ENCODE measurements at regions not wholly inside any gene's neighbourhood (a gene's known extent, or its start where the extent isn't known, plus 50 kb on each side); places are given as distances from the start of the nearest gene placed in this dataset.

- no peak for TF ChIP-seq CTCF (IDR thresholded peaks at IDR 0.05; ENCODE audit: control insufficient read depth, extremely low read depth, insufficient read depth)
- H3K4me3 ChIP-seq (ENCODE audit: low read depth, low read length), result no peak overlapping the region
- no peak for DNase-seq (ENCODE audit: low read depth)
Measured at GRCh38 chr21:43354026-43354420, 72.9 kb downstream of the SIK1 start.

DNA sequence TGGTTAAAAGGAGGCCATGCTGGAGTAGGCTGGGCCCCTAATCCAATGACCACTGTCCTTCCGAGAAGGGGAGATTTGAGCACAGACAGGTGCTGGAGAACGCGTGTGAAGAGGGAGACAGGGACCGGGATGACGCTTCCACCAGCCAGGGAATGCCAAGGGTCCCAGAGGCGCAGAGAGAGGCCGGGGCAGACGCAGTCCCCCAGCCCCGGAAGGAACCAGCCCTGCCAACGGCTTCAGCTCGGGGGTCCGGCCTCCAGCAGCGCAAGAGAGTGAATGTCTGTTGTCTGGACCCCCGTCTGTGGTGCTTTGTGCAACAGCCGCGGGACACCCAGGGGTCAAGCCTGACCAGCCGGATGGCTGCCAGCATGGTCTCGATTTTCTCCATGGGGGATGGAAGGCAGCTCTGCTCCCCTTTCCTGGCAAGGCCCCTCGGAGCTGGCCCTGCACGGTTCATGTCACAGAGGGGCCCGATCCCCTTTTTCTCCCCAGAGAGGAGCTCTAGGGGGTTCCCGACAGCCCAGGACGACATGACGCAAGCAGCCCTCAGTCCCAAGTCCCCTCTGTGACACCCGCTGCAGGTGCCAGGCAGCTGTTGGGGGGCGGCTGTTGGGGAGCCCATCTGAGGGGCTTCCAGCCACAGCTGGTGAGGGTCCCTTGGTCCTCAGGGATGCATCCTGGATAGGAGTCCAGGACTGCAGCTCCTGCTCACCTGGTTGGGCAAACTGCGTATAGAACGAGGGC lies 73.5 kb downstream of the SIK1 start:
- DNase-seq (ENCODE audit: low read depth), result no peak
- no peak for TF ChIP-seq CTCF (IDR thresholded peaks at IDR 0.05; ENCODE audit: control insufficient read depth, extremely low read depth, insufficient read depth)
- H3K4me3 ChIP-seq (ENCODE audit: low read depth, low read length), result no peak overlapping the region

DNA sequence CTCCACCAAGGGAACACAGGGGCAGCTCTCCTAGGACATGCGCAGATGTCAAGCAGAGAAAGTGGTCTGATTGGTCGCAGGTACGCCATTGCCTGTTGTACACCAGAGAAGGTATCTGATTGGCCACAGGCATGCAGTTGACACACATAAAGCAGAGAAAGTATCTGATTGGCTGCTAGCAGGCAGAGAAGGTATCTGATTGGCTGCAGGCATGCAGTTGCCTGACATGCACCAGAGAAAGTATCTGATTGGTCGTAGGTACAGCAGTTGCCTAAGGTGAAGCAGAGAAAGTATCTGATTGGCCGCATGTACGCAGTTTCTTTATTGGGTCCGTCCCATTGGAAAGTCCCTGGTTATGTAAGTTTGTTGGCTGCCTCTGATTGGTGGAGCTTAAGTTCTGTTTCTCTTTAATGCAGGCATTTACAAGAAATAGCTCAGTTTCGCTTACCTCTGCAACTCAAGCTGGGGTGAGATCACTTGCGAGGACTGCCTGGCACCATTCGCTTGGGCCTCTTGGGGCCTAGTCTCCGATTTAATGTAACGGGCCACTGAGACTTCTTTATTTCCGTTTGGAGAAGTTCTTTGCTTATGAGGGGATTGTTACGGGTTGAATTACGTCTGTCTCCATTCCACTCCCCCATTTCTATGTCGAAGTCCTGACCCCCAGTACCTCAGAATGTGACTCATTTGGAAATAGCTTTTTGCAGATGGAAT lies 74.2 kb downstream of the SIK1 start:
- TF ChIP-seq CTCF (IDR thresholded peaks at IDR 0.05; ENCODE audit: control insufficient read depth, extremely low read depth, insufficient read depth), result no peak
- H3K4me3 ChIP-seq (ENCODE audit: low read depth, low read length), result no peak overlapping the region
- DNase-seq (ENCODE audit: low read depth), result no peak

DNA sequence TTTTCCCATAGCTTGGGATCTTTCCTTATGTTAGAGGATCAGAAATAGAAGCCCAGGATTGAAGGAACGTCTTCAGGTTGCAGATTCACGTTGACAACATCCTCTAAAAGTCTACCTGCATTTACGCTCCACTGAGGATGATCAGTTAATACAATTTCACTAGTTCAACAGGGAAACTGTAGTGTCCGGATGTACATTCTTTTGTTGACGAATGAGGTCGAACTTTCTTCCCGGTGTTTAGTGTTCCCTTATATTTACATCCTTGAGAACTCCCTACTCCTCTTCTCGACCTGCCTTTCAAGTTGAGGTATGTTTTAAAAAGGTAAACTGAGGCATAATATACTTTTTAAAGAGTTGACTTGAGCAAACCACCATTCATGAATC lies 74.8 kb downstream of the SIK1 start:
- DNase-seq (ENCODE audit: low read depth), result no peak
- no peak for TF ChIP-seq CTCF (IDR thresholded peaks at IDR 0.05; ENCODE audit: control insufficient read depth, extremely low read depth, insufficient read depth)
- no peak overlapping the region for H3K4me3 ChIP-seq (ENCODE audit: low read depth, low read length)

DNA sequence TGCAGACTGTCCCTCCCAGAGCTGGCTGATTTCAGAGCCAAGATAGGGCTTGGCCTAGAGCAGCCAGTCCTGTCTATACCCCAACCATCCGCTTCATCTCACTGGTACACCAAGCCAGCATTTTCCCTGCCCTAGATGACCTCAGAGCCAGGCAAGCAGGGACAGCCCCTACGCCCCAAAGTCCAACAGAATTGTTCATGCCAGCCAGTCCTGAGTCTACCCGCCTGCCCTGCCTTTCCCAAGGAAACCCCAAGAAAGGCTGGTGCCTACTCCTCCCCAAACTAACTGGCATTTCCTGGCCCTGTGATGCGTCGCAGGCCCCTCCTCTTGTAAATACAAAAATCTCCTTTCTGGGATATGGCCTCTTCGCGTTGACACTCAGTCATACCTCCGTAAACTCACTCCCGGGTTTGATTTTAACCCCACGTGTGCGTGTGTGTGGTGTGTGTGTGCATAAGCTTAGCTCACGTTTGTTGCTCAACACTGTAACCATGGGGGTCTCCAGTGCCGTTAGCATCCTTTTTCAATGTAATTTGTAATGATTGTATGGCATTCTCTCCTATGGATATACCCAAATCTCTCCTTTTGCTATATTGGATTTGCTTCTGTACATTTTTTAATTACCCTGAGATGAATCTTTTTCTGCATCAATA lies 75.3 kb downstream of the SIK1 start:
- no peak for DNase-seq (ENCODE audit: low read depth)
- no peak for TF ChIP-seq CTCF (IDR thresholded peaks at IDR 0.05; ENCODE audit: control insufficient read depth, extremely low read depth, insufficient read depth)
- H3K4me3 ChIP-seq (ENCODE audit: low read depth, low read length), result no peak overlapping the region

- no peak overlapping the region for H3K4me3 ChIP-seq (ENCODE audit: low read depth, low read length)
- DNase-seq (ENCODE audit: low read depth), result no peak
- no peak for TF ChIP-seq CTCF (IDR thresholded peaks at IDR 0.05; ENCODE audit: control insufficient read depth, extremely low read depth, insufficient read depth)
Measured at GRCh38 chr21:43349644-43350043, 77.3 kb downstream of the SIK1 start.
